ELR (cell line): ENCODE measurements at regions not wholly inside any gene's neighbourhood (a gene's known extent, or its start where the extent isn't known, plus 50 kb on each side); places are given as distances from the start of the nearest gene placed in this dataset.
"Not testable (repeated sequence)": the region's sequence is repeated elsewhere in the genome, so short reads cannot be mapped to it uniquely, and the experiment has no call there.

Experiments
- DNase-seq: peaks from one replicate; pipeline ENCODE4 v3.0.0-alpha.2; 2015; ENCODE audit warnings: low read depth

GRCh38 chr4:154032914-154033313 is 244.0 kb upstream of the SFRP2 start:
- no peak for DNase-seq

GRCh38 chr4:154030746-154031145 is 241.9 kb upstream of the SFRP2 start:
- DNase-seq, result no peak

GRCh38 chr4:154030152-154030551 is 241.3 kb upstream of the SFRP2 start:
- no peak for DNase-seq

DNA sequence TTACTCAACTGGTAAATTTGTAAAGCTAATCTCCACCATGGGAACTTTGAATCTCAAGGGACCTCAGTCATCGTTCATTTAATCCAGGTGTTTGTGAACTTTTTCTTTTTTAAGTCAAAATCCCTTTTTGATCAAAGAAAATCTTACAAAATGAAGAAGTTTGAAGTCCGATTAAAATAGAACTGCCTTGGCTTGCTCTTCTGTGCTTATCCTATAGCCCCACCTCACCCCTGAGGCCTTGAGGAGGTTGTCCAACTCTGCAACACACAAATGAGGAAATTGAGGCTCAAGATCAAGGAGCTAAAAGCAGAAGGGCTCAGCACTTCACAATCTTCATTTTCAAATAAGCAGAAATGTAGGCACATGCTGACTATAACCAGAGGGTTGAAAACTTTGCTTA is 240.3 kb upstream of the SFRP2 start:
- no peak for DNase-seq

DNA sequence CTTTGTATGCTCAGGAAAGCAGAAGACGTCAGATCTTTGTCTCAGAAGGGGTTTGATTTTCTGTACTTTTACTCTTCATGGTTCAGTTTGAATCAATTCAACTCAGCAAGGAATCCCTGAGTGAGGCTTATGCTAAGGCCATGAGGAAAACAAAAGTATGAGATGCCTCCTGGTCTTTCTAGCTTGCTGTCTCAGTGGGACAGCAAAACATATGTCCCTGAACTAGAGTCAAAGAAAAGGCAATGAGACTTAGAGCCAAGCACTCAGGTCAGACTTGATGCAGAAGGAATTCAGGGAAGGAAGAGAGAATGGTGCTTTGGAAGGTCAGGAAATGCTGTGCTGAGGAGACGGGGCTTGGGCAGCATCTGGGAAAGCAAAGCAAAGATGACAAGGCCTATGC is 236.2 kb upstream of the SFRP2 start:
- no peak for DNase-seq

DNA sequence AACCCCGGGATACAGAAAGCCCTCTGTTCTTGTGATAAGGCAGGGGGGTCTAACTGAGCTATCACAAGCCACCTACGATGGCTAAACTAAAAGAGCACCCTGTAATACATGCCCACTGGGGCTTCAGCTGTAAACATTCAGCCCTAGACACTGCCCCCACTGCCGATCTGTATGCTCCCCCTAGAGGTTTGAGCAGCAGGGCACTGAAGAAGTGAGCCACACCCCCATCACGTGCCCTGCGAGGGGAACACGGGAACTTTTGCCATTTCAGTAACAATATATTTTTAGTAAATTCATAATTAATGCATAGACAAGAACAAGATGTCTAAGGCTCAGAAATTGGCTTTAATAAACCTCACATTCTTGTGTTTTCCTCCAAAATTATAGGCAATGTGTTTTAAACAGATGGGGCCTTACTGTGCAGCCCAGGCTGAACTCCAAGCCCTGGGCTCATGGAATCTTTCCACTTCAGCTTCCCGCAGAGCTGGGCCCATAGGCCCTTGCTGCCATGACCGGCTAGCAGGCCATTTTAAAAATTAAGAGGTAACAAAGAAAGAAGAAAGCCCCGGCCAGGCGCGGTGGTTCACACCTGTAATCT is 235.3 kb upstream of the SFRP2 start:
- no peak for DNase-seq

DNA sequence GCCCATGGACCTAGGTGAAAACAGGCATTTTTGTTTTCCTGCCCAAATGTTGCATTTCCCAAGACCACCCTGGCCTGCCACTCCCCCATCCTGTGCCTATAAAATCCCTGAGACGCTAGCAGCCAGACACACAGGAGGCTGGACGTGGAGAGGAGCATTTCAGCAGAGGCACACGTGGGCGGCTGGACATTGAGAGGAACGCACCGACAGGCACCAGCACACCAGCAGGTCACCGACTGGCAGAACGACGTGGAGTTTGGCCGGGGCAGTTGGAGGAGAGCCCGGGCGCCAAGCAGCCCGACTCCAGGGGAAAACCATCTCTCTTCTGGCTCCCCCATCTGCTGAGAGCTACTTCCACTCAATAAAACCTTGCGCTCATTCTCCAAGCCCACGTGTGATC is 234.8 kb upstream of the SFRP2 start:
- not testable (repeated sequence) for DNase-seq

DNA sequence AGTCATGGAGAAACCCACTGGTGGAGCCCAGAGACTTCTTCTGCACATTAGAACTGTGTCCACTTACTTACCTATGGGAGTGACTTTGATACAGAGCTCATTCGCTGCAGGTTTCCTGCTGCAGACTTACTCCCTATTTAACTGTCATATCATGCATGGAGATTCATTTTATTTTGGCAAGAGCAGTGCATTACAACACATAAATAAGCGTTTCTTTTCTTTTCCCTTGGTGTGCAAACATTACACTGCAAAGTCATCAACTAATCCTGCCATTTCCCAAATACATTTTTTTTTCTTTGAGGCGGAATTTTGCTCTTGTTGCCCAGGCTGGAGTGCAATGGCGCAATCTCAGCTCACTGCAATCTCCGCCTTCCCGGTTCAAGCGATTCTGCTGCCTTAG is 230.9 kb upstream of the SFRP2 start:
- DNase-seq, result no peak

DNA sequence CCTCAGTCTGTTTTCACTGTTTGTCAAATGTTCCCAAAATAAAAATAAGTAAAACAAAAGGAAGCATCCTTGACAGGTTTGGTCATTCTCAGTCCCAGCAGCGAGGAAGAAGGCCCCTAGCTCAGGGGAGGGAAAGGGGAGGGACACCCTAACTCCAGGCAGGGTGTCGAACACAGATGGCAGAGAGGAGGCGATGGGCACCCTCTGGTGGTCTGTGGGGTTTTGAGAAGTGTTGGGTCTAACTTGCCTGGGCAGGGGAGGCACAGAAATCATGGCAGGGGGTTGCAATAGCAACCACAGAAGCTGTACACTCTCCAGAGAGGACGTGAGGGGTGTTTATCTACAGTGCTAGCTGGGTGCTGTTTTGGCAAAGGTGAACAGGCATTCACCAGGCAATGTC is 229.8 kb upstream of the SFRP2 start:
- no peak for DNase-seq

DNA sequence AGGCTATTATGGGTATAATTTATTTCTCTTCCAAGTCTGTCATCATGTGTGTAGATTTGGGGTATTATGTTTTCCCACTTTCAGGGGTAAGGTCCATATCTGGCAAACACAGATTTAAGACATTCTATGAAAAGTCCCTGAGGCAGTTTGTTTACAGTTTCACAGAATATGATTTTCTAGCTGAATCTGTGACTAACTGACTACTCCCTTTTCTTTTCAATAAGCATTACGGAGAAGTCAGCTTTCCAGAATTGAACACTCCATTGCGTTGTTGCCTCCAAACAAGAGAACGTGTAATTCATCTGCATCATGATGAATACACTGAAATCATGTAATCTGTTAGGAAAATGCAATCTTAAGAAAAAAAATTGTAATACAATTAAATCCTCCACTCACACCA is 226.7 kb upstream of the SFRP2 start:
- no peak for DNase-seq

DNA sequence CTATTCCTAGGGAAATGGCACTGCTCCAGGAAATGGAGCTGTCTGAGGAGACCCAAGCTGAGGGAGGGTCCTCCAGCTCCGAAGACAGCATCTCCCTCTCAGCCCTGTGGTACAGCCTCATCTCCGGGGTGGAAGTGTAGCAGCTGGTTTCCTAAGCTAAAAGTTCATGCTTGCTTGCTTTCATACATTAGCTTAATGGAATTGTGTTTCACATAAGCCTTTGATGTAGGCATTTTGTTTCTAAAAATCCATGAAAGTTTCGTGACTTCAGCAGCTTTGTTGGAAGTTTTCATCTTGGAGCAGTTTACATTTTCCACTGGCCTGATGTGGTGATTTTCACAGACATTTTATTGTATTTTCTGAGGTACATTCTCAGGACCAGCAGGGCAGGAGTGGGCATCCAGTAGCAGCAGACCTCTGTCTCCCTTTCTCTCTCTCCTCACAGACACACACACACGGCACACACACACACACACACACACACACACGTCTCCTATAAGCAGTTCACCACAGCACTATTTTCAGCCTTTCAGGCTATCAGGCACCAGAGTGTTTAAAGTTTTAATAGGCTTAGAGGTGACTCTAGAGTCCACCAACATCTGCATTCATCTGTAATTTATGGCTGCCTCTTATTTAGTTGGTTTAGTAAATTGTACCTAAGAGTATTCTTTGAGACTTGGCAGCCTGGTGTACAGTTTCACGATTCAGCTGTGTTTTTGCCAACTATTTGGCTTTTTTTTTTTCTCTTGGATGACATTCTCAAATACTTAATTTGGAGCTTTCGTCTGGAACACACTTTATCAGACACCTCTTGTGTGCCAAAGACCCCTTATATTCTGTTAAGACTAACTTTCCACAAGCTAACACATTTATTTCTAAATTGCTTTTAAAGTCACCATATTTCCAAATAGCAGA is 225.8 kb upstream of the SFRP2 start:
- DNase-seq, result no peak

GRCh38 chr4:154013576-154013975 is 224.7 kb upstream of the SFRP2 start:
- no peak for DNase-seq

GRCh38 chr4:154010371-154010770 is 221.5 kb upstream of the SFRP2 start:
- DNase-seq, result no peak

- no peak for DNase-seq
Observed at GRCh38 chr4:154009788-154010187, 220.9 kb upstream of the SFRP2 start.

GRCh38 chr4:154009191-154009590 is 220.3 kb upstream of the SFRP2 start:
- DNase-seq, result no peak

GRCh38 chr4:154005171-154005520 is 216.3 kb upstream of the SFRP2 start:
- DNase-seq, result no peak

- DNase-seq, result peak; percentile 22
Observed at GRCh38 chr4:154004507-154005170, 215.8 kb upstream of the SFRP2 start.

- DNase-seq, result no peak
Observed at GRCh38 chr4:154004016-154004415, 215.1 kb upstream of the SFRP2 start.

- no peak for DNase-seq
Observed at GRCh38 chr4:154003378-154003777, 214.5 kb upstream of the SFRP2 start.

DNA sequence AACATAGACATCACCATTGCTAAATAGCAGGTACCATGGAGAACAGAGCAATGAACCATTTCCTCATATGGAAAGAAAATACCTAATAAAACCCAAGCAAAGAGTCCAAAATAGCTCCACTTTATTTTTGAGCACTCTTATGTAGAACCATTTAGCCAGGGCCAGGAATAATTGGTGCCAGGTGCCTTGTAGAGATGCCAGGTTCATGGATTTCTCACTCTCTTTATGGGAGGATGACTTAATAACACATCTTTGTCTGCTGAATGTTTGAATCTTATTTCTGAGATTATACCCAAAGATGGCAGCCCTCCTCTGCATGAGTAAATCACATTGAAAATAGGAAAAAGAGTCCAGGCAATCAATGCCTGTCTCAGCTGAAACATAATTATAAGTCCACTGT is 212.3 kb upstream of the SFRP2 start:
- DNase-seq, result no peak

DNA sequence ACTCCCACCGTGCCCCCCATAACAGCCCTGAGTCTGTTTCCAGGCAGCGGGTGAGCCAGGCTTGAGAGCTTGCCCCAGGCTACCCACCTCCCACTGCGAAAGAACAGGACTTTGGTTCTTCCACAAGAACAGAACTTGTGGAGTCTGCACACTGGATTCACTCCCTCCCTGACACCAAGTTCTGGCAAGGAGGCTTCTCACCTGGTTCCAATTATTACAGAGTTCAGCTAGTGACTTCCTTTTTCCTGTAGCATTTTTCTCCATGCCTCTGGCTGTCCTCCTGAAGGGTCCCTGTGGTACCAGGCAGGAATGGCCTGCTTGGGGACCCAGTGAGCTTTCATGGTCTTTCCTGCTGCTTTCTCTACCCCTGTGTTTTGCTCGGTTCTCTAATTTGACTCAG is 208.6 kb upstream of the SFRP2 start:
- no peak for DNase-seq

DNA sequence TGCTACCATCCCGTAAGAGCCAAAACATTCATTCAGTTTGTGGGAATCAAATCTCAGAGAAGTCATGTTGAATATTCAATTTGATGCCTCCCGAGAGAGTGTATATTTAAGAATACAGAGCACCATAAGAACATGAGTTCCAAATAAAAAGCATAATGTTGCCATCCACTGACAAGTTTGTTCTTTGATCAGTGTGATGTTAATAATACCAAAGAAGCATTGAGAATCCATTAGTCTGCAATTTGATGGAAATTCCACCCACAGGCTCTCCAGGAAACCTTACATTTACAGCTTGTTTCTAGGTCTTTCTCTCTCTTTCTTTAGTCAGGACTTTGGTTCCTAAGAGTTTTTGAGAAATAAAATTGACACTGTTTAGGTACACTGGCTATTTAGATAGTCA is 200.6 kb upstream of the SFRP2 start:
- no peak for DNase-seq
